RWPE1 (cell line): ENCODE measurements at regions not wholly inside any gene's neighbourhood (a gene's known extent, or its start where the extent isn't known, plus 50 kb on each side); places are given as distances from the start of the nearest gene placed in this dataset.

Experiments
- CTCF ChIA-PET: fragments of 350-600 bp; sonication (Branson Sonifier 250); formaldehyde crosslinking; extraction: SDS; loops from one replicate; lab custom pipeline; 2021; lab: Yijun Ruan, JAX
- POLR2A ChIA-PET: fragments of 400-600 bp; formaldehyde crosslinking; extraction: SDS; loops from one replicate; lab custom pipeline; 2020; ENCODE audit warnings: antibody characterized with exemption; ENCODE audit not compliant: low non-redundant PET; lab: Yijun Ruan, JAX
- DNase-seq: peaks from one replicate; pipeline ENCODE4 v3.0.0; 2012; ENCODE audit warnings: low spot score
- H3K27ac ChIP-seq: fragments of 450-650 bp; 2 replicates; pipeline ENCODE4 v1.5.1; 2017
- CTCF ChIP-seq: fragments of 450-650 bp; conservative IDR thresholded peaks from 2 replicates; pipeline ENCODE4 v1.5.1; 2017; ENCODE audit warnings: low read depth, mild to moderate bottlenecking

- CTCF ChIA-PET, result no interaction called here
- H3K27ac ChIP-seq, result no peak overlapping the region
- POLR2A ChIA-PET, result no interaction called here
- no peak for TF ChIP-seq CTCF
- no peak for DNase-seq
Observed at GRCh38 chr1:219371471-219371870, 197.8 kb downstream of the LYPLAL1 start.

GRCh38 chr1:219367496-219367895 is 193.8 kb downstream of the LYPLAL1 start:
- no peak for TF ChIP-seq CTCF
- DNase-seq, result no peak
- ChIA-PET POLR2A (no interaction called here), CTCF (interaction anchor here (0.6 to 1.0 kb wide), 4 partner anchors 18 to 1592 kb away, joined by 3 to 4 read pairs (median 3); no protein-coding TSS in a partner anchor)
- no peak overlapping the region for H3K27ac ChIP-seq

GRCh38 chr1:219365451-219365850 is 191.8 kb downstream of the LYPLAL1 start:
- H3K27ac ChIP-seq, result no peak overlapping the region
- no peak for DNase-seq
- ChIA-PET CTCF (no interaction called here), POLR2A (no interaction called here)
- TF ChIP-seq CTCF, result no peak

- no peak for TF ChIP-seq CTCF
- no peak for DNase-seq
- ChIA-PET POLR2A (no interaction called here), CTCF (no interaction called here)
- no peak overlapping the region for H3K27ac ChIP-seq
Observed at GRCh38 chr1:219362702-219363101, 189.0 kb downstream of the LYPLAL1 start.

- DNase-seq, result no peak
- CTCF ChIA-PET, result interaction anchor here (0.7 kb wide), 2 partner anchors 1080 to 1368 kb away, joined by 4 to 5 read pairs; no protein-coding TSS in a partner anchor
- no peak for TF ChIP-seq CTCF
- H3K27ac ChIP-seq, result no peak overlapping the region
- POLR2A ChIA-PET, result no interaction called here
Observed at GRCh38 chr1:219359126-219359525, 185.4 kb downstream of the LYPLAL1 start.

GRCh38 chr1:219358080-219358479 is 184.4 kb downstream of the LYPLAL1 start:
- ChIA-PET POLR2A (no interaction called here), CTCF (no interaction called here)
- no peak for DNase-seq
- TF ChIP-seq CTCF, result no peak
- H3K27ac ChIP-seq, result no peak overlapping the region
